Aorta (tissue), 5 donors: ENCODE measurements at regions not wholly inside any gene's neighbourhood (a gene's known extent, or its start where the extent isn't known, plus 50 kb on each side); places are given as distances from the start of the nearest gene placed in this dataset.
A peak's percentile ranks its signal among the peaks of the same experiment; 100 is the strongest.

ENCODE experiments used
- ATAC-seq: fragments of 200-7000 bp; cut with Tn5 transposase; one replicate; pipeline ENCODE4 v1.9.1; 2022; ENCODE audit warnings: moderate library complexity; ENCODE audit not compliant: low FRiP score
- DNase-seq, 2 donors: peaks; one replicate each; pipeline ENCODE4 v3.0.0-alpha.2; 2020
- H3K27ac ChIP-seq, 2 donors: one replicate each; pipeline ENCODE4 v1.5.1; 2013; ENCODE audit warnings: low read length in 2 of 2, mild to moderate bottlenecking in 2 of 2, moderate library complexity in 2 of 2, control low read depth in 1 of 2, inconsistent platforms in 1 of 2, low read depth in 1 of 2
- H3K27me3 ChIP-seq, 2 donors: one replicate each; pipeline ENCODE4 v1.6.1; 2013; ENCODE audit warnings: control low read depth in 1 of 2, low read length in 1 of 2, mild to moderate bottlenecking in 1 of 2, moderate library complexity in 1 of 2; ENCODE audit not compliant: insufficient read depth in 2 of 2, control insufficient read depth in 1 of 2
- H3K36me3 ChIP-seq, 2 donors: one replicate each; pipeline ENCODE4 v1.6.1; 2013; ENCODE audit warnings: control low read depth in 1 of 2, low read length in 1 of 2, mild to moderate bottlenecking in 1 of 2; ENCODE audit not compliant: insufficient read depth in 2 of 2, control insufficient read depth in 1 of 2
- H3K4me1 ChIP-seq, 2 donors: one replicate each; pipeline ENCODE4 v1.6.1; 2013; ENCODE audit warnings: low read length in 2 of 2, control low read depth in 1 of 2, mild to moderate bottlenecking in 1 of 2, moderate library complexity in 1 of 2; ENCODE audit not compliant: insufficient read depth in 2 of 2, control insufficient read depth in 1 of 2
- H3K4me3 ChIP-seq, 2 donors: one replicate each; pipeline ENCODE4 v1.5.1; 2013; ENCODE audit warnings: low read length in 2 of 2, control low read depth in 1 of 2, mild to moderate bottlenecking in 1 of 2
- H3K9me3 ChIP-seq: one replicate; pipeline ENCODE4 v1.6.1; 2013; ENCODE audit warnings: mild to moderate bottlenecking, low read length; ENCODE audit not compliant: control insufficient read depth
- WGBS, 2 donors: extraction: QIAGEN DNeasy Blood & Tissue Kit; methylation state at CpG; one replicate each; pipeline ENCODE4 v1.1.7; 2013; 5-methylcytosine and 5-hydroxymethylcytosine counted together
- intact Hi-C, 2 donors: fragments of 100-400 bp; cut with DNase I; formaldehyde crosslinking; loops; one replicate each; pipeline versions ENCODE4 v1.14.2 to v1.15.0; 2022
- donor health status: healthy with polysubstance abuse.
- donor health status: Bipolar disorder and iron deficiency.
- donor health status: DM: no; HTN: no; CAD: no.
- donor health status: DM: no; HTN: no; CAD: no.
- donor health status: DM: yes; HTN: yes; CAD: no.

- Histone ChIP-seq H3K4me1 (no peaks in the 10 kb centered on the region), H3K36me3 (no peaks in the 10 kb centered on the region), H3K27ac (no peak overlapping the region), H3K9me3 (peaks cover 2% of the 10 kb centered on the region), H3K4me3 (no peak overlapping the region), H3K27me3 (peaks cover 0 to 6% of the 10 kb centered on the region in 2 donors)
- no peak for DNase-seq
- intact Hi-C loops = no loop called here
- WGBS, 2 donors = 80 to 85% methylated on average over 2 of the region's 2 CpGs
- ATAC-seq = no peak
Observed at GRCh38 chr1:57943365-57943764, 519.5 kb upstream of the DAB1 start.

- intact Hi-C loops = no loop called here
- H3K27ac ChIP-seq = no peak overlapping the region
- DNase-seq (no peak), ATAC-seq (no peak)
- H3K4me1 ChIP-seq = no peaks in the 10 kb centered on the region
- H3K36me3 ChIP-seq = no peaks in the 10 kb centered on the region
- H3K9me3 ChIP-seq = peaks cover 1% of the 10 kb centered on the region
- no peaks in the 10 kb centered on the region for H3K27me3 ChIP-seq
- 58 to 59% methylated on average over 8 of the region's 8 CpGs for WGBS, 2 donors
- no peak overlapping the region for H3K4me3 ChIP-seq
Observed at GRCh38 chr1:57934745-57935144, 510.9 kb upstream of the DAB1 start.

GRCh38 chr1:57927003-57927402 lies 503.1 kb upstream of the DAB1 start:
- no peak for ATAC-seq
- no peak for DNase-seq
- 43 to 48% methylated on average over 1 of the region's 1 CpG for whole genome bisulfite sequencing, 2 donors

GRCh38 chr1:57926025-57926552 lies 502.2 kb upstream of the DAB1 start:
- Histone ChIP-seq H3K27ac (no peak overlapping the region), H3K27me3 (peaks cover 0 to 2% of the 10 kb centered on the region in 2 donors), H3K4me1 (no peaks in the 10 kb centered on the region), H3K9me3 (no peaks in the 10 kb centered on the region), H3K4me3 (no peak overlapping the region), H3K36me3 (no peaks in the 10 kb centered on the region)
- WGBS, 2 donors = 34 to 39% methylated on average over 4 of the region's 4 CpGs
- DNase-seq (no peak), ATAC-seq (no peak)
- intact Hi-C loops = no loop called here

More at GRCh38 chr1:57927003-57927402, 503.1 kb upstream of the DAB1 start:
- Histone ChIP-seq H3K9me3 (no peaks in the 10 kb centered on the region), H3K4me3 (no peak overlapping the region), H3K4me1 (no peaks in the 10 kb centered on the region), H3K27me3 (no peaks in the 10 kb centered on the region), H3K27ac (no peak overlapping the region), H3K36me3 (no peaks in the 10 kb centered on the region)
- intact Hi-C loops = no loop called here

- H3K9me3 ChIP-seq = no peaks in the 10 kb centered on the region
- no peak overlapping the region for H3K27ac ChIP-seq
- no peaks in the 10 kb centered on the region for H3K4me1 ChIP-seq
- no peak for ATAC-seq
- 14 to 17% methylated on average over 2 of the region's 2 CpGs for WGBS, 2 donors
- DNase-seq = no peak
- H3K36me3 ChIP-seq = no peaks in the 10 kb centered on the region
- intact Hi-C loops = no loop called here
- peaks cover 0 to 2% of the 10 kb centered on the region in 2 donors for H3K27me3 ChIP-seq
- H3K4me3 ChIP-seq = no peak overlapping the region
Observed at GRCh38 chr1:57925226-57925625, 501.4 kb upstream of the DAB1 start.

- H3K9me3 ChIP-seq = peaks cover 2% of the 10 kb centered on the region
- peaks cover 0 to 2% of the 10 kb centered on the region in 2 donors for H3K27me3 ChIP-seq
- no peak overlapping the region for H3K4me3 ChIP-seq
- H3K4me1 ChIP-seq = no peaks in the 10 kb centered on the region
- DNase-seq (no peak), ATAC-seq (no peak)
- no peak overlapping the region for H3K27ac ChIP-seq
- no peaks in the 10 kb centered on the region for H3K36me3 ChIP-seq
- intact Hi-C loops = no loop called here
Observed at GRCh38 chr1:57922130-57922529, 498.3 kb upstream of the DAB1 start.

GRCh38 chr1:57916041-57916440 lies 492.2 kb upstream of the DAB1 start:
- ATAC-seq (no peak), DNase-seq (no peak)
- no peak overlapping the region for H3K27ac ChIP-seq
- H3K4me1 ChIP-seq = no peaks in the 10 kb centered on the region
- WGBS, 2 donors = 81 to 82% methylated on average over 6 of the region's 6 CpGs
- intact Hi-C loops = no loop called here
- H3K36me3 ChIP-seq = no peaks in the 10 kb centered on the region
- no peaks in the 10 kb centered on the region for H3K27me3 ChIP-seq
- H3K4me3 ChIP-seq = no peak overlapping the region
- H3K9me3 ChIP-seq = peaks cover 4% of the 10 kb centered on the region

GRCh38 chr1:57911427-57911826 lies 487.6 kb upstream of the DAB1 start:
- 65 to 74% methylated on average over 4 of the region's 4 CpGs for WGBS, 2 donors
- DNase-seq (no peak), ATAC-seq (peak; percentile 36)
- Histone ChIP-seq H3K27me3 (no peaks in the 10 kb centered on the region), H3K36me3 (no peaks in the 10 kb centered on the region), H3K27ac (no peak overlapping the region), H3K9me3 (peaks cover 2% of the 10 kb centered on the region), H3K4me3 (no peak overlapping the region), H3K4me1 (no peaks in the 10 kb centered on the region)
- intact Hi-C loops = no loop called here

GRCh38 chr1:57910782-57911181 lies 486.9 kb upstream of the DAB1 start:
- Histone ChIP-seq H3K4me1 (no peaks in the 10 kb centered on the region), H3K36me3 (no peaks in the 10 kb centered on the region), H3K9me3 (peaks cover 2% of the 10 kb centered on the region), H3K4me3 (no peak overlapping the region), H3K27ac (no peak overlapping the region), H3K27me3 (no peaks in the 10 kb centered on the region)
- DNase-seq = no peak
- ATAC-seq = no peak
- 82 to 83% methylated on average over 2 of the region's 2 CpGs for WGBS, 2 donors
- intact Hi-C loops = no loop called here
